GM23248 (cell line): ENCODE measurements at regions not wholly inside any gene's neighbourhood (a gene's known extent, or its start where the extent isn't known, plus 50 kb on each side); places are given as distances from the start of the nearest gene placed in this dataset.

Experiments used
- EZH2 ChIP-seq: fragments of 200-600 bp; sonication (generic); IDR thresholded peaks from 2 replicates; pipeline ENCODE4 v1.6.1; 2018; ENCODE audit warnings: antibody characterized with exemption, mild to moderate bottlenecking; ENCODE audit not compliant: insufficient read depth, poor library complexity, severe bottlenecking
- EZH2phosphoT487 ChIP-seq: fragments of 200-600 bp; sonication (generic); IDR thresholded peaks from 2 replicates; pipeline ENCODE4 v1.6.1; 2018; ENCODE audit warnings: antibody characterized with exemption, moderate library complexity, mild to moderate bottlenecking, low read depth; ENCODE audit not compliant: insufficient read depth

DNA sequence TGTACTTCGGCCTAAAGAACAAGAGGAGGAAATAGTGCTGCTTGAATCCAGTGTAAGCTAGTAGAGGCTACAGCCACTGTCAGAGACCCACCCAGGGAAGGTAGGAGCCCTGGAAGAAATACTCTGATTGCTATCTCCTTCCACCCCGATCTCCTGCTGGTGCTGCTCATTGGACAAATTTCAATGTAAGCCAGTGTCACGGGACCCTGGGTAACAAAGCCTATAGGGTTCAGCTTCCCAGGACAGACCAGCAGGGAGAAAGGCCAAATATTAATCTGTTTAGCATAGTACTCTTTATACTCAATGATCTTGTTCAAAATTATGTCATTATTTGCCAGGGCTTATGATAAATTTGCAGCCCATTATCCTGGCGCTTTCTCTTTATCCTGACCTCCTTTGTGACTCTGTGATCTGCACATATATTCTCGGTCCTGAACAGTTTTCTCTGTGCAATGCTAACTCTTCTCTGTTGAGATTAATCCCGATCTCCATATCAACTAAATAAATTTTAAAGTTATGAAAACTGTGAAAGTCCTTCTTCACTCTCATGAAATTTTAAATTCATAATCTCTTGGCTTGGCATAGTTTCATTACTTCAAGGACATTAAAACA, 218.8 kb upstream of the PREP start:
- TF ChIP-seq EZH2phosphoT487 (no peak), EZH2 (no peak)
